ENCODE measurements at regions not wholly inside any gene's neighbourhood (a gene's known extent, or its start where the extent isn't known, plus 50 kb on each side); places are given as distances from the start of the nearest gene placed in this dataset.

- H3K4me3 ChIP-seq (ENCODE audit: low read depth, low read length) = no peak overlapping the region
- no peak for DNase-seq (ENCODE audit: low read depth, low spot score)
- no peak for TF ChIP-seq CTCF (IDR thresholded peaks at IDR 0.05; ENCODE audit: insufficient read depth, low read length, missing control alignments)
- ChIA-PET CTCF (no interaction called here), POLR2A (no interaction called here)
Observed at GRCh38 chr14:85878874-85879273, 348.9 kb downstream of the FLRT2 start.

- H3K4me3 ChIP-seq (ENCODE audit: low read depth, low read length) = no peak overlapping the region
- ChIA-PET CTCF (no interaction called here), POLR2A (no interaction called here)
- TF ChIP-seq CTCF (IDR thresholded peaks at IDR 0.05; ENCODE audit: insufficient read depth, low read length, missing control alignments) = no peak
- DNase-seq (ENCODE audit: low read depth, low spot score) = no peak
Observed at GRCh38 chr14:85873006-85873405, 343.1 kb downstream of the FLRT2 start.

GRCh38 chr14:85867450-85867849, 337.5 kb downstream of the FLRT2 start:
- no peak overlapping the region for H3K4me3 ChIP-seq (ENCODE audit: low read depth, low read length)
- ChIA-PET POLR2A (no interaction called here), CTCF (no interaction called here)
- no peak for TF ChIP-seq CTCF (IDR thresholded peaks at IDR 0.05; ENCODE audit: insufficient read depth, low read length, missing control alignments)
- DNase-seq (ENCODE audit: low read depth, low spot score) = no peak

GRCh38 chr14:85865701-85866100, 335.8 kb downstream of the FLRT2 start:
- TF ChIP-seq CTCF (IDR thresholded peaks at IDR 0.05; ENCODE audit: insufficient read depth, low read length, missing control alignments) = no peak
- ChIA-PET POLR2A (no interaction called here), CTCF (no interaction called here)
- no peak for DNase-seq (ENCODE audit: low read depth, low spot score)
- no peak overlapping the region for H3K4me3 ChIP-seq (ENCODE audit: low read depth, low read length)

- ChIA-PET CTCF (no interaction called here), POLR2A (no interaction called here)
- no peak for DNase-seq (ENCODE audit: low read depth, low spot score)
- H3K4me3 ChIP-seq (ENCODE audit: low read depth, low read length) = no peak overlapping the region
- TF ChIP-seq CTCF (IDR thresholded peaks at IDR 0.05; ENCODE audit: insufficient read depth, low read length, missing control alignments) = no peak
Observed at GRCh38 chr14:85858634-85859033, 328.7 kb downstream of the FLRT2 start.

- H3K4me3 ChIP-seq (ENCODE audit: low read depth, low read length) = no peak overlapping the region
- no peak for TF ChIP-seq CTCF (IDR thresholded peaks at IDR 0.05; ENCODE audit: insufficient read depth, low read length, missing control alignments)
- POLR2A ChIA-PET = no interaction called here
- no peak for DNase-seq (ENCODE audit: low read depth, low spot score)
- CTCF ChIA-PET = no interaction called here
Observed at GRCh38 chr14:85856430-85856829, 326.5 kb downstream of the FLRT2 start.

Measured in AG04449 (cell line).